MG63 (cell line): ENCODE measurements at regions not wholly inside any gene's neighbourhood (a gene's known extent, or its start where the extent isn't known, plus 50 kb on each side); places are given as distances from the start of the nearest gene placed in this dataset.

ENCODE experiments used
- DNase-seq: peaks from one replicate; pipeline ENCODE4 v3.0.0-alpha.2; 2020
- H3K27me3 ChIP-seq: fragments of 250-450 bp; sonication (Bioruptor Pico); 2 replicates; pipeline ENCODE4 v1.5.1; 2020; ENCODE audit warnings: mild to moderate bottlenecking, moderate library complexity
- H3K36me3 ChIP-seq: fragments of 250-450 bp; sonication (Bioruptor Pico); 2 replicates; pipeline ENCODE4 v1.5.1; 2020; ENCODE audit warnings: mild to moderate bottlenecking, moderate library complexity
- H3K4me3 ChIP-seq: fragments of 250-450 bp; sonication (Bioruptor Pico); 2 replicates; pipeline ENCODE4 v1.5.1; 2020; ENCODE audit warnings: mild to moderate bottlenecking, moderate library complexity
- H3K9me3 ChIP-seq: fragments of 250-450 bp; sonication (Bioruptor Pico); 2 replicates; pipeline ENCODE4 v1.5.1; 2020; ENCODE audit warnings: mild to moderate bottlenecking, moderate library complexity

DNA sequence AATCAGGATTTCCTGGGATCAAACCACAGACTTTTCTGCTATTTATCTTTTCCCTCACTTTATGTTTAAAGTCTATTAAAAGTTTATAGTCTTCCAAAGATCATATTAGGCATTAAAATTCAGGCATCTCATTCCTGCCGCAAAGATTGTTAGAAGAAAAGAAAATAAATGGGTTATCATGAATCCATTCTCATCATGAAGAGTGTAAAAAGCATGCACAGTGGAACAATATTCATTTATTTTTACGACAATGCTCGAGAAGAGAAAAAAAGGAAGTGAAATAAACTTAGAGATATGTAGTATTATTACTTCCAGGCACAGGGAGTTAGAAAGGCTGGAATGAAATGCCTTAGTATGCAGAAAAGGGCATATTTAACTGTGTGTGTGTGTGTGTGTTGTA, 213.7 kb upstream of the PLSCR5 start:
- Histone ChIP-seq H3K9me3 (no peaks in the 10 kb centered on the region), H3K4me3 (no peak overlapping the region), H3K27me3 (no peaks in the 10 kb centered on the region), H3K36me3 (no peaks in the 10 kb centered on the region)
- DNase-seq: no peak

GRCh38 chr3:146818301-146818700, 213.2 kb upstream of the PLSCR5 start:
- Histone ChIP-seq H3K27me3 (no peaks in the 10 kb centered on the region), H3K9me3 (no peaks in the 10 kb centered on the region), H3K4me3 (no peak overlapping the region), H3K36me3 (no peaks in the 10 kb centered on the region)
- DNase-seq: no peak

DNA sequence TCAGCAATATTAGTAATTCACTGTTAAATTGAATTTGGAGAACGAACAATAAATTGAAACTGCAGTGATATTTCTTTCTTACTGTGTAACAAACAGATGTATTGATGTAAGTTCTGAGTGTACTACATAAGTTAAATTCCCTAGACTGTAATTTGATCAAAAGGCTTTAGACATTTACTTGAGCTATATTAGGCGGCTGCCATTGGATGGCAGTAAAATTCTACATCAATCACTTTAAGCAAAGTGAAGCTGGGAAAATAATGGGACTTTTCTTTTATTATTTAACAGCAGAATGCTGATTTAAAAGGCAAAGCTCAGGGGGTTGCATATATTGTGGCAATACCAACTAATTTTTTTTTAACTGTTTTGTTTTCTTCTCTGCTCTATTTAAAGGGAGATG, 212.6 kb upstream of the PLSCR5 start:
- no peaks in the 10 kb centered on the region for H3K36me3 ChIP-seq
- no peaks in the 10 kb centered on the region for H3K27me3 ChIP-seq
- no peak overlapping the region for H3K4me3 ChIP-seq
- DNase-seq: no peak
- H3K9me3 ChIP-seq: no peaks in the 10 kb centered on the region

DNA sequence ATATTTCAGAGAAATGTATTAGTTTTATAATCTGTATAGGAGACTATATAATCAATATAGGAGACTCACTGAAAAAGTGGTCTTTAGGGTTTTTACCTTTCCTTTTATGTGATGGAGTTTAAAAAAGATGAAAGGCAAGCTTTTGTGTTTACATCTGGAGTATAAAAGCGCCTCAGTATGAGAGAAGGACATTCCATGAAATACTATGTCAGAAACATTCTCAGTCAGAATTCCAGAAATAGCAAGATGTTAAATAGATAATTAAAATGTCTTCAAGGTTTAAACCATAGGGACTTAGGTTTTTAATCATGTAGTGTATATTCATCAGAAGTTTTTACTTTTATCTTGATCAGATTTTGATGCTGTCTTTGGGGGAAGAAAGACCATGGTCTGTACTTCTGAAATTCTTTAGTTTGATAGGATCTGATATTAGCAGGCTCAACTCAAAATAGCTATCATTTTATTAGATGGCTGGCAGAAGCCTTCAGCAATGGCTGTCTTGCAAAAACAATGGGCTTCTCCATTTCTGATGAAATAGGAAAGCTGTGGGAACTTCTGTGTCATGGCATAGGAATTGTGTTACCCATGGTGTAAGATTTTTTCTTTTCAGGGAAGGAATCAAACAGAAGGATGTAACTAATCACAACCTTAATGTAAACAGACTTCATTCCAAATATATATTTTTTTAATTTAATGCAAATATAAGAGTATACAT, 209.6 kb upstream of the PLSCR5 start:
- Histone ChIP-seq H3K27me3 (no peaks in the 10 kb centered on the region), H3K4me3 (no peak overlapping the region), H3K36me3 (no peaks in the 10 kb centered on the region), H3K9me3 (no peaks in the 10 kb centered on the region)
- DNase-seq: no peak

DNA sequence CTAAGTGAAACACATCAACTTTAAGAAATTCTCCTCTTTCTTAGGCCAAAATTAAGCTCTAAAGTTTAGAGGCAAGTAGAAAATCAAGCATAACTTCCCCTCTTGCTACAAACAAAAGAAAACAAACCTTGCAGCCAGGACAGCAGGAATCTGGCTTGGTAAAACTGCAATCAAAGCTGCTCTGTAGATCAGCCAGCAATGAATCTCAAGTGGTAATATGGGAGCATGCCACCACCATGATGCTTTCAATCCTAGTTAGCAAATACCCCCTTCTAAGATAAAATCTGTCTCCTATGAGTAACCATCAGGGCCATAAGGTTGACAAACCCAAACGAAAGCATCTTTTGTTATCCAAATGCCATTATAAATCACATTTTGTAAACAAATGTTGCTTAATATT, 208.3 kb upstream of the PLSCR5 start:
- Histone ChIP-seq H3K27me3 (no peaks in the 10 kb centered on the region), H3K9me3 (no peaks in the 10 kb centered on the region), H3K36me3 (no peaks in the 10 kb centered on the region), H3K4me3 (no peak overlapping the region)
- DNase-seq: no peak

DNA sequence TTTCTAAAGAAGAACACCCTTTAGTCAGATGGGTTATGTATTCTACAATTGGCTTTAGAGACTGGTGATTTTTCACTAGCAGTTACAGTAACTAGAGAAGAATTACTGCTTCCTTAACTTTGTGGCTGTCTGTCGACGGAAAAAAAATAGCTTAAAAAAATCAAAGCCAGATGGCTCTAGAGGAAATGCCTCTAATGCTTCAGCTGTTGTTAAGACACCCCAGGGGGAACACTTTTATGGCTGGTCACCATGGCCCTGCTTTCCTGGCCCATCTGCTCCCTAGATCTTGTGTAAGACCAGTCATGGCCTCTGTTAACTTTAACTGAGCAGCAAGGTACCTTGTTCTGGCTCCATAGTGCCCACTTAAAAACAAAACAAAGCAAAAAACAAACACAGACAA, 198.6 kb upstream of the PLSCR5 start:
- H3K4me3 ChIP-seq: no peak overlapping the region
- no peaks in the 10 kb centered on the region for H3K27me3 ChIP-seq
- H3K9me3 ChIP-seq: no peaks in the 10 kb centered on the region
- no peak for DNase-seq
- H3K36me3 ChIP-seq: no peaks in the 10 kb centered on the region

- Histone ChIP-seq H3K36me3 (no peaks in the 10 kb centered on the region), H3K9me3 (no peaks in the 10 kb centered on the region), H3K4me3 (no peak overlapping the region), H3K27me3 (no peaks in the 10 kb centered on the region)
- DNase-seq: no peak
Measured at GRCh38 chr3:146801492-146801891, 196.3 kb upstream of the PLSCR5 start.

DNA sequence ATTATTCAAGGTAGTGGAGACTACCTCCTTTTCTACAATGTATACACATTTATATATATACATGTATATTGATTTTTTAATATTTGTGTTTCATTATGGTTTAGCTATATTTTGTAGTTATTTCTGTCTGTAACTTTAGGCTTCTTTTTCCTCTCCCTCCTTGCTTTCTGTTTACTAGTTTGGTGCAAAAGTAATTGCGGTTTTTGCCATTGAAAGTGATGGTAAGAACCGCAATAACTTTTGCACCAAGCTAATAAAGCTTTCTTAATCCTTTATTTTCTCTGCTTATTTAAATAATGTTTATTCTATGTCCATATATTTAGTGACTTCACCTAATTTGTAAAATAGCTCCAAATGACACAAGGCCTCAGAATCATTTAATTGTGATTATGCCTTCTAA, 195.3 kb upstream of the PLSCR5 start:
- DNase-seq: no peak
- H3K4me3 ChIP-seq: no peak overlapping the region
- no peaks in the 10 kb centered on the region for H3K27me3 ChIP-seq
- no peaks in the 10 kb centered on the region for H3K9me3 ChIP-seq
- no peaks in the 10 kb centered on the region for H3K36me3 ChIP-seq

DNA sequence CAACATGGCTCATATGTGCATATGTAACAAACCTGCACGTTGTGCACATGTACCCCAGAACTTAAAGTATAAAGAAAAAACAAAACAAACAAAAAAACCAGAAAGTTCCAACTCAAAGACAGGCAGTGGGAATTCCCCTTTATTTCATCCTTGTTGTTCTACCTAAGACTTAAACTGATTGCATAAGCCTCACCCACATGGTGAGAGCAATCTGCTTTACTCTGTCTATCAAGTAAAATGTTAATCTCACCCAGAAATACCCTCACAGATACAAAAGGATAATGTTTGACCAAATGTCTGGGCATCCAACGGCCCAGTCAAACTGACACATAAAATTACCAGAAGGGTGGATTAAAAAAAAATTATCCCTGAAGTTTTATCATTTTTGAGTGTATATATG, 190.9 kb upstream of the PLSCR5 start:
- Histone ChIP-seq H3K27me3 (no peaks in the 10 kb centered on the region), H3K4me3 (no peak overlapping the region), H3K36me3 (no peaks in the 10 kb centered on the region), H3K9me3 (no peaks in the 10 kb centered on the region)
- no peak for DNase-seq

- no peaks in the 10 kb centered on the region for H3K27me3 ChIP-seq
- no peaks in the 10 kb centered on the region for H3K9me3 ChIP-seq
- H3K36me3 ChIP-seq: no peaks in the 10 kb centered on the region
- no peak for DNase-seq
- H3K4me3 ChIP-seq: no peak overlapping the region
Measured at GRCh38 chr3:146783446-146783845, 178.3 kb upstream of the PLSCR5 start.

DNA sequence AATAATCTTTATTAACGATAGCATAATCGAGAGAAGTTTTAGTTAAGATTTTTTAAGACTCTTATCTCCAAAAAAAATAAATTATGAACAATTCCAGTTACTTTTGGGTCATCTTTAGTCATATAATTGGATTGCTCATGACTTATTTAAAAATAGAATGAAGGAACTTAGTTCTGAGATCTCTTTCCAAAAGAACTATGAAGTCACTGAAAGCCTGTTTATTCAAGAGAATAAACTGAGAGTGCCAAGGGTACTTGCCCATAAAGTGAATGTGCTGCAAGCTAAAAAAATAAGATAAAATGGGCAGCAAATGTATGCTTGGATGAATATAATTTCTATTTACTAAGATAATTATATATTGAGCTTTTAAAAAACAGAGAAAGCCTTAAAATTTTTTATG, 176.5 kb upstream of the PLSCR5 start:
- Histone ChIP-seq H3K27me3 (no peaks in the 10 kb centered on the region), H3K4me3 (no peak overlapping the region)
- DNase-seq: no peak

GRCh38 chr3:146781059-146781458, 175.9 kb upstream of the PLSCR5 start:
- Histone ChIP-seq H3K4me3 (no peak overlapping the region), H3K36me3 (no peaks in the 10 kb centered on the region), H3K9me3 (no peaks in the 10 kb centered on the region), H3K27me3 (no peaks in the 10 kb centered on the region)
- peak; percentile 5 for DNase-seq

More for the DNA sequence above, 176.5 kb upstream of the PLSCR5 start:
- H3K9me3 ChIP-seq: no peaks in the 10 kb centered on the region
- no peaks in the 10 kb centered on the region for H3K36me3 ChIP-seq

- no peak for DNase-seq
- no peak overlapping the region for H3K4me3 ChIP-seq
- H3K27me3 ChIP-seq: no peaks in the 10 kb centered on the region
- H3K36me3 ChIP-seq: no peaks in the 10 kb centered on the region
- H3K9me3 ChIP-seq: no peaks in the 10 kb centered on the region
Measured at GRCh38 chr3:146780251-146780650, 175.1 kb upstream of the PLSCR5 start.

GRCh38 chr3:146777941-146778340, 172.8 kb upstream of the PLSCR5 start:
- H3K9me3 ChIP-seq: no peaks in the 10 kb centered on the region

GRCh38 chr3:146772211-146772743, 167.1 kb upstream of the PLSCR5 start:
- no peaks in the 10 kb centered on the region for H3K9me3 ChIP-seq

More at GRCh38 chr3:146777941-146778340, 172.8 kb upstream of the PLSCR5 start:
- Histone ChIP-seq H3K4me3 (no peak overlapping the region), H3K27me3 (no peaks in the 10 kb centered on the region), H3K36me3 (no peaks in the 10 kb centered on the region)
- DNase-seq: no peak

GRCh38 chr3:146770881-146771280, 165.7 kb upstream of the PLSCR5 start:
- no peaks in the 10 kb centered on the region for H3K27me3 ChIP-seq
- H3K36me3 ChIP-seq: no peaks in the 10 kb centered on the region
- no peaks in the 10 kb centered on the region for H3K9me3 ChIP-seq
- no peak for DNase-seq
- no peak overlapping the region for H3K4me3 ChIP-seq

More at GRCh38 chr3:146772211-146772743, 167.1 kb upstream of the PLSCR5 start:
- DNase-seq: no peak
- H3K27me3 ChIP-seq: no peaks in the 10 kb centered on the region
- H3K4me3 ChIP-seq: no peak overlapping the region
- no peaks in the 10 kb centered on the region for H3K36me3 ChIP-seq

DNA sequence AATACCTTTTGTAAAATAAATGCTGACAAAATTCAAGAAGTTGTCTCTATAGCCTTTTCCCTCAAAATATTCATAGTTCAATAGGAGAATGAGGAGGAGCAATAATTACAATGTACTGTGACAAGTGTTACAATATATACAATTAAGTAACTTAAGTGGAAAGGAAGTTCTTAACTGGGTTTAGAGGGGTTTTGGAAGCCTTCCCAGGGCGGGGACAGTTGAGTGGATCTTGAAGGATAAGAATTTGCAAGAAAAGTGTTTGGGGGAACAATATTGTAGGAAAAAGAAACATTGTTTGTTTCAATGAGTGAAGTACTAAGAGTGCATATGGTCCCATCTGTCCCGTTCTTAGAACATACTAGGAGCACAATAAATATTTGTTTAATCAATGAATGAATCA, 165.2 kb upstream of the PLSCR5 start:
- Histone ChIP-seq H3K9me3 (no peaks in the 10 kb centered on the region), H3K4me3 (no peak overlapping the region), H3K27me3 (no peaks in the 10 kb centered on the region), H3K36me3 (no peaks in the 10 kb centered on the region)
- DNase-seq: no peak

DNA sequence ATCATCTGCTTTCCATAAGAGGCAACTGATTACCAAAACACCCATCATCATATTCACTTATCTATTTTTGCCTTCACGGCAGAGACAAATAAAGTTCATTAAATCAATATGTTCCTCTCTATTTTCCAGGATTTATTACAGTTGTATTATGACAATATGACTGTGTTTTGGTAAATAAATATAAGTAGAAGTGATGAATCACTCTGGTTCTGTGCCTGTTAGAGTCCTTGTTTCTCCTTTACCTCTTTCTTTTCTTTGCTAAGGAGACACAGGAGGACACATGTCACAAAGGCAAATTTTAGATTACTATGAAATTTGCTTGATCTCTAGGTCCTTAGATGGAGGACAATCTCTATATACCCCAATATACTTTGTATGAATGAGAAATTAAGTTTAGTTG, 152.6 kb upstream of the PLSCR5 start:
- no peak for DNase-seq

More for the DNA sequence above, 152.6 kb upstream of the PLSCR5 start:
- Histone ChIP-seq H3K9me3 (no peaks in the 10 kb centered on the region), H3K4me3 (no peak overlapping the region), H3K36me3 (no peaks in the 10 kb centered on the region), H3K27me3 (no peaks in the 10 kb centered on the region)
